Left lobe of liver (tissue), 2 donors: ENCODE measurements at regions not wholly inside any gene's neighbourhood (a gene's known extent, or its start where the extent isn't known, plus 50 kb on each side); places are given as distances from the start of the nearest gene placed in this dataset.

Source experiments
- ATAC-seq: fragments of 200-7000 bp; cut with Tn5 transposase; one replicate; pipeline ENCODE4 v1.9.1; 2020; ENCODE audit warnings: mild to moderate bottlenecking, moderate library complexity
- DNase-seq: peaks from one replicate; pipeline ENCODE4 v3.0.0-alpha.2; 2020; ENCODE audit warnings: low spot score
- donor health status: DM: no; HTN: no; CAD: no; lungs with moderate emphysema.
- donor health status: DM: no; HTN: yes; CAD: no.

- ATAC-seq (no peak), DNase-seq (no peak)
Observed at GRCh38 chr1:239675735-239676134, 289.4 kb downstream of the CHRM3 start.

GRCh38 chr1:239676522-239677273 lies 290.3 kb downstream of the CHRM3 start:
- no peak for ATAC-seq
- DNase-seq: no peak

- no peak for DNase-seq
- no peak for ATAC-seq
Observed at GRCh38 chr1:239677362-239677761, 291.0 kb downstream of the CHRM3 start.

GRCh38 chr1:239678181-239678580 lies 291.8 kb downstream of the CHRM3 start:
- ATAC-seq (no peak), DNase-seq (no peak)

GRCh38 chr1:239682046-239682445 lies 295.7 kb downstream of the CHRM3 start:
- ATAC-seq: no peak
- no peak for DNase-seq

- DNase-seq (no peak), ATAC-seq (no peak)
Observed at GRCh38 chr1:239682960-239683359, 296.6 kb downstream of the CHRM3 start.

GRCh38 chr1:239686386-239686785 lies 300.0 kb downstream of the CHRM3 start:
- ATAC-seq (no peak), DNase-seq (no peak)

- no peak for DNase-seq
- ATAC-seq: no peak
Observed at GRCh38 chr1:239696317-239696716, 309.9 kb downstream of the CHRM3 start.

- DNase-seq: no peak
- ATAC-seq: no peak
Observed at GRCh38 chr1:239700667-239701066, 314.3 kb downstream of the CHRM3 start.

- ATAC-seq (no peak), DNase-seq (no peak)
Observed at GRCh38 chr1:239703075-239703474, 316.7 kb downstream of the CHRM3 start.

- DNase-seq: no peak
- no peak for ATAC-seq
Observed at GRCh38 chr1:239706245-239706892, 320.0 kb downstream of the CHRM3 start.

- DNase-seq (no peak), ATAC-seq (no peak)
Observed at GRCh38 chr1:239707615-239708014, 321.2 kb downstream of the CHRM3 start.

GRCh38 chr1:239708622-239709021 lies 322.3 kb downstream of the CHRM3 start:
- ATAC-seq: no peak
- DNase-seq: no peak

- ATAC-seq (no peak), DNase-seq (no peak)
Observed at GRCh38 chr1:239711768-239712167, 325.4 kb downstream of the CHRM3 start.

- ATAC-seq (no peak), DNase-seq (no peak)
Observed at GRCh38 chr1:239717097-239717917, 330.9 kb downstream of the CHRM3 start.

- DNase-seq (no peak), ATAC-seq (no peak)
Observed at GRCh38 chr1:239717918-239718184, 331.5 kb downstream of the CHRM3 start.

- no peak for ATAC-seq
Observed at GRCh38 chr1:239718571-239718970, 332.2 kb downstream of the CHRM3 start.

GRCh38 chr1:239718997-239719628 lies 332.7 kb downstream of the CHRM3 start:
- ATAC-seq (no peak), DNase-seq (no peak)

More at GRCh38 chr1:239718571-239718970, 332.2 kb downstream of the CHRM3 start:
- no peak for DNase-seq

GRCh38 chr1:239719642-239720258 lies 333.4 kb downstream of the CHRM3 start:
- ATAC-seq: no peak
- no peak for DNase-seq

GRCh38 chr1:239722035-239722434 lies 335.7 kb downstream of the CHRM3 start:
- ATAC-seq (no peak), DNase-seq (no peak)

- ATAC-seq: no peak
Observed at GRCh38 chr1:239723776-239724367, 337.5 kb downstream of the CHRM3 start.

More at GRCh38 chr1:239723776-239724367, 337.5 kb downstream of the CHRM3 start:
- no peak for DNase-seq
